SU-DHL-6 (cell line): ENCODE measurements at regions not wholly inside any gene's neighbourhood (a gene's known extent, or its start where the extent isn't known, plus 50 kb on each side); places are given as distances from the start of the nearest gene placed in this dataset.

ENCODE experiments used
- EZH2phosphoT487 ChIP-seq: fragments of 200-600 bp; sonication (generic), shearing (Covaris generic); conservative IDR thresholded peaks from 2 replicates; pipeline ENCODE4 v1.6.1; 2018; ENCODE audit warnings: mild to moderate bottlenecking, antibody characterized with exemption, low read length, moderate library complexity, mixed read lengths
- TF ChIP-seq, protein P1 (sequence below): fragments of 200-600 bp; sonication (generic); IDR thresholded peaks from one replicate; pipeline ENCODE4 v1.5.1; 2017; ENCODE audit warnings: antibody characterized with exemption, mild to moderate bottlenecking, low read length, moderate library complexity; ENCODE audit not compliant: insufficient read depth, poor library complexity, severe bottlenecking

DNA sequence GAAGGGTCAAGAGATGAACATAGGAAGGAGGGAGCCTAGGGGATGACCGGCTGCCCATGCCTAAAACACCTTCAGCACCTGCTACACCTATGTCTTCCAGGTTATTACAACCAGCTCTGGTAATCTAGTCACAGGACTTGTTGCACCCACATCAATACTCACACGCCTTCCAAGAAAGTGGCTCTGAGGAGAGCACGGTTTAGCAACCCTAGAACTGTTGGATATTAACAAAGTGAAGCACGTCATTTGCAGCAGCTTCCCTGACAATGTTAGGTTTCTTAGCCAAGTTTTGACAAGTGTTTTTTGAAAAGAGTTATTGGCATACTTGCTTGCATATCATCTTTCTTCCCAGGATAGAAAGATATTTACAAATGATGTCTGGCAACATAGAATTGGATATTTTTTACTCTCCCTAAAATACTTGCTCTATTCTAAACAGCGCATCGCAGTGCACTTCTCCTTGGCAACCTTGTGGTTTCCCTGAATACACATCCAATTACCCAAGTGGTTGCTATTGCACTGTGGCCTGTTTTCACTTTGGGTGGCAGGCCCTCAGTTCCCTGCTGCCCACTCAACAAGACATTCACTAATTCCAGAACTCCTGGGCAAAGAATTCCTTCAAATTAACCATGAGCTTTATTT lies 94.3 kb upstream of the ARHGAP42 start:
- TF ChIP-seq, protein P1, sequence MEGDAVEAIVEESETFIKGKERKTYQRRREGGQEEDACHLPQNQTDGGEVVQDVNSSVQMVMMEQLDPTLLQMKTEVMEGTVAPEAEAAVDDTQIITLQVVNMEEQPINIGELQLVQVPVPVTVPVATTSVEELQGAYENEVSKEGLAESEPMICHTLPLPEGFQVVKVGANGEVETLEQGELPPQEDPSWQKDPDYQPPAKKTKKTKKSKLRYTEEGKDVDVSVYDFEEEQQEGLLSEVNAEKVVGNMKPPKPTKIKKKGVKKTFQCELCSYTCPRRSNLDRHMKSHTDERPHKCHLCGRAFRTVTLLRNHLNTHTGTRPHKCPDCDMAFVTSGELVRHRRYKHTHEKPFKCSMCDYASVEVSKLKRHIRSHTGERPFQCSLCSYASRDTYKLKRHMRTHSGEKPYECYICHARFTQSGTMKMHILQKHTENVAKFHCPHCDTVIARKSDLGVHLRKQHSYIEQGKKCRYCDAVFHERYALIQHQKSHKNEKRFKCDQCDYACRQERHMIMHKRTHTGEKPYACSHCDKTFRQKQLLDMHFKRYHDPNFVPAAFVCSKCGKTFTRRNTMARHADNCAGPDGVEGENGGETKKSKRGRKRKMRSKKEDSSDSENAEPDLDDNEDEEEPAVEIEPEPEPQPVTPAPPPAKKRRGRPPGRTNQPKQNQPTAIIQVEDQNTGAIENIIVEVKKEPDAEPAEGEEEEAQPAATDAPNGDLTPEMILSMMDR: no peak
- no peak for TF ChIP-seq EZH2phosphoT487
